ENCODE measurements at regions not wholly inside any gene's neighbourhood (a gene's known extent, or its start where the extent isn't known, plus 50 kb on each side); places are given as distances from the start of the nearest gene placed in this dataset.

GRCh38 chr10:77710759-77711682, 73.4 kb upstream of the KCNMA1 start:
- peak; percentile 45 for DNase-seq (ENCODE audit: low spot score)

GRCh38 chr10:77710081-77710551, 72.5 kb upstream of the KCNMA1 start:
- DNase-seq (ENCODE audit: low spot score): no peak

GRCh38 chr10:77707570-77707969, 70.0 kb upstream of the KCNMA1 start:
- no peak for DNase-seq (ENCODE audit: low spot score)

- no peak for DNase-seq (ENCODE audit: low spot score)
Observed at GRCh38 chr10:77702166-77702565, 64.6 kb upstream of the KCNMA1 start.

GRCh38 chr10:77700086-77700485, 62.5 kb upstream of the KCNMA1 start:
- DNase-seq (ENCODE audit: low spot score): no peak

GRCh38 chr10:77699080-77699645, 61.6 kb upstream of the KCNMA1 start:
- no peak for DNase-seq (ENCODE audit: low spot score)

GRCh38 chr10:77698267-77698931, 60.8 kb upstream of the KCNMA1 start:
- no peak for DNase-seq (ENCODE audit: low spot score)

GRCh38 chr10:77696584-77696983, 59.0 kb upstream of the KCNMA1 start:
- DNase-seq (ENCODE audit: low spot score): no peak

GRCh38 chr10:77695186-77695585, 57.6 kb upstream of the KCNMA1 start:
- no peak for DNase-seq (ENCODE audit: low spot score)

GRCh38 chr10:77692782-77693181, 55.2 kb upstream of the KCNMA1 start:
- no peak for DNase-seq (ENCODE audit: low spot score)

GRCh38 chr10:77689339-77689738, 51.7 kb upstream of the KCNMA1 start:
- no peak for DNase-seq (ENCODE audit: low spot score)

- no peak for DNase-seq (ENCODE audit: low spot score)
Observed at GRCh38 chr10:77687621-77688020, 50.0 kb upstream of the KCNMA1 start.
